HepG2 (cell line): ENCODE measurements at regions not wholly inside any gene's neighbourhood (a gene's known extent, or its start where the extent isn't known, plus 50 kb on each side); places are given as distances from the start of the nearest gene placed in this dataset.
A peak's percentile ranks its signal among the peaks of the same experiment; 100 is the strongest.

ENCODE experiments used
- CBFB ChIP-seq: sonication (generic); formaldehyde crosslinking; IDR thresholded peaks from 2 replicates; pipeline ENCODE4 v1.4.0; 2020; ENCODE audit warnings: missing genetic modification reagents
- CERS6 ChIP-seq: sonication (generic); formaldehyde crosslinking; IDR thresholded peaks from 2 replicates; pipeline ENCODE4 v1.5.0; 2020; ENCODE audit warnings: missing genetic modification reagents
- FIP1L1 ChIP-seq: fragments of 200-400 bp; formaldehyde crosslinking; IDR thresholded peaks from 2 replicates; pipeline ENCODE4 v1.6.1; 2018; ENCODE audit warnings: low read depth, mild to moderate bottlenecking, low read length, moderate library complexity, borderline replicate concordance; ENCODE audit not compliant: insufficient read depth
- GATA4 ChIP-seq: sonication (generic); IDR thresholded peaks from 2 replicates; pipeline ENCODE4 v1.6.1; 2016; ENCODE audit warnings: antibody characterized with exemption, low read depth, borderline replicate concordance
- GLI4 ChIP-seq: sonication (generic); formaldehyde crosslinking; IDR thresholded peaks from 2 replicates; pipeline ENCODE4 v1.5.1; 2020; ENCODE audit warnings: missing genetic modification reagents, mild to moderate bottlenecking, moderate library complexity, borderline replicate concordance
- IKZF4 ChIP-seq: sonication (generic); formaldehyde crosslinking; IDR thresholded peaks from 2 replicates; pipeline ENCODE4 v1.5.1; 2020; ENCODE audit warnings: borderline replicate concordance, mild to moderate bottlenecking, low read depth, missing genetic modification reagents; ENCODE audit errors: not compliant biosample characterization
- IKZF5 ChIP-seq: IDR thresholded peaks from 2 replicates; pipeline ENCODE4 v1.6.1; 2018; ENCODE audit warnings: missing genetic modification reagents, mild to moderate bottlenecking, missing compliant biosample characterization
- MLLT10 ChIP-seq: sonication (generic); formaldehyde crosslinking; IDR thresholded peaks from 2 replicates; pipeline ENCODE4 v1.4.0; 2020; ENCODE audit warnings: missing genetic modification reagents
- PAXIP1 ChIP-seq: sonication (generic); formaldehyde crosslinking; conservative IDR thresholded peaks from 2 replicates; pipeline ENCODE4 v1.4.0; 2020; ENCODE audit warnings: mild to moderate bottlenecking, missing genetic modification reagents, moderate library complexity
- PRDM10 ChIP-seq: sonication (generic); formaldehyde crosslinking; IDR thresholded peaks from 2 replicates; pipeline ENCODE4 v1.4.0; 2020; ENCODE audit warnings: low read depth, missing genetic modification reagents
- TIGD3 ChIP-seq: sonication (generic); formaldehyde crosslinking; IDR thresholded peaks from 2 replicates; pipeline ENCODE4 v1.5.1; 2020; ENCODE audit warnings: mild to moderate bottlenecking, missing genetic modification reagents, borderline replicate concordance
- ZNF687 ChIP-seq: sonication (generic); formaldehyde crosslinking; IDR thresholded peaks from 2 replicates; pipeline ENCODE4 v1.5.1; 2020; ENCODE audit warnings: mild to moderate bottlenecking, missing genetic modification reagents, moderate library complexity

GRCh38 chr20:50302341-50303057 lies 111.9 kb downstream of the CEBPB start (continued):
- TF ChIP-seq PRDM10 (CRISPR knock-in tag), result no peak
- no peak for TF ChIP-seq CBFB
- TF ChIP-seq ZNF687, result peak; percentile 30; the same call in 1 of the 2 replicates
- TF ChIP-seq IKZF4 (CRISPR knock-in tag), result no peak
- no peak for TF ChIP-seq FIP1L1
- TF ChIP-seq CERS6 (CRISPR knock-in tag), result no peak
- no peak for TF ChIP-seq TIGD3 (CRISPR knock-in tag)
- no peak for TF ChIP-seq GATA4
- no peak for TF ChIP-seq MLLT10 (CRISPR knock-in tag)
- no peak for TF ChIP-seq PAXIP1 (CRISPR knock-in tag)
- TF ChIP-seq IKZF5, result no peak
- no peak for TF ChIP-seq GLI4 (CRISPR knock-in tag)
